OCI-LY1 (cell line): ENCODE measurements at regions not wholly inside any gene's neighbourhood (a gene's known extent, or its start where the extent isn't known, plus 50 kb on each side); places are given as distances from the start of the nearest gene placed in this dataset.

Experiments used
- H2AFZ ChIP-seq: fragments of 200-600 bp; sonication (generic), shearing (Covaris generic); 2 replicates; pipeline ENCODE4 v1.6.0; 2014; ENCODE audit warnings: antibody characterized with exemption, mild to moderate bottlenecking, low read length
- H3F3A ChIP-seq: fragments of 200-600 bp; sonication (generic), shearing (Covaris generic); 2 replicates; pipeline ENCODE4 v1.6.0; 2014; ENCODE audit warnings: mild to moderate bottlenecking, antibody characterized with exemption, low read length, moderate library complexity; ENCODE audit not compliant: insufficient read depth
- H3K27ac ChIP-seq: fragments of 200-600 bp; sonication (generic); 2 replicates; pipeline ENCODE4 v1.5.1; 2014; ENCODE audit warnings: low read length, mixed run types, mild to moderate bottlenecking, low read depth; ENCODE audit not compliant: poor library complexity, severe bottlenecking
- H3K27me3 ChIP-seq: fragments of 200-600 bp; sonication (generic); 2 replicates; pipeline ENCODE4 v1.6.0; 2014; ENCODE audit warnings: antibody characterized with exemption, mild to moderate bottlenecking, low read length, moderate library complexity; ENCODE audit not compliant: insufficient read depth
- H3K36me3 ChIP-seq: fragments of 200-600 bp; sonication (generic); 2 replicates; pipeline ENCODE4 v1.6.1; 2014; ENCODE audit warnings: mild to moderate bottlenecking, antibody characterized with exemption, low read length, moderate library complexity, mixed read lengths; ENCODE audit not compliant: insufficient read depth
- H3K4me1 ChIP-seq: fragments of 200-600 bp; sonication (generic); 2 replicates; pipeline ENCODE4 v1.5.1; 2014; ENCODE audit warnings: mild to moderate bottlenecking, low read length, moderate library complexity; ENCODE audit not compliant: insufficient read depth, severe bottlenecking
- H3K4me2 ChIP-seq: fragments of 200-600 bp; sonication (generic), shearing (Covaris generic); 2 replicates; pipeline ENCODE4 v1.6.1; 2014; ENCODE audit warnings: low read length
- H3K4me3 ChIP-seq: fragments of 200-600 bp; sonication (generic); 2 replicates; pipeline ENCODE4 v1.5.1; 2014; ENCODE audit warnings: low read length, low read depth, mild to moderate bottlenecking, mixed read lengths; ENCODE audit not compliant: poor library complexity, severe bottlenecking
- H3K79me2 ChIP-seq: fragments of 200-600 bp; shearing (Covaris generic); 2 replicates; pipeline ENCODE4 v1.6.1; 2016; ENCODE audit warnings: mixed run types, low read length, mixed read lengths; ENCODE audit not compliant: insufficient read depth
- H3K9ac ChIP-seq: fragments of 200-600 bp; sonication (generic), shearing (Covaris generic); 2 replicates; pipeline ENCODE4 v1.6.1; 2014; ENCODE audit warnings: mild to moderate bottlenecking, low read length, mixed read lengths
- H3K9me2 ChIP-seq: fragments of 200-600 bp; sonication (generic), shearing (Covaris generic); 2 replicates; pipeline ENCODE4 v1.6.1; 2014; ENCODE audit warnings: low read depth, mild to moderate bottlenecking, low read length, mixed read lengths
- H3K9me3 ChIP-seq: fragments of 200-600 bp; shearing (Covaris generic); 2 replicates; pipeline ENCODE4 v1.6.1; 2014; ENCODE audit warnings: low read length, mixed read lengths
- H4K20me1 ChIP-seq: fragments of 200-600 bp; sonication (generic), shearing (Covaris generic); 2 replicates; pipeline ENCODE4 v1.6.0; 2016; ENCODE audit warnings: mild to moderate bottlenecking, low read length; ENCODE audit not compliant: insufficient read depth
- CTCF ChIP-seq: fragments of 200-600 bp; sonication (generic), shearing (Covaris generic); IDR thresholded peaks from 2 replicates; pipeline ENCODE4 v1.5.1; 2017; ENCODE audit warnings: mild to moderate bottlenecking, antibody characterized with exemption, low read length, moderate library complexity, mixed read lengths
- EZH2 ChIP-seq: fragments of 200-600 bp; sonication (generic), shearing (Covaris generic); IDR thresholded peaks from 2 replicates; pipeline ENCODE4 v1.8.0; 2017; ENCODE audit warnings: borderline replicate concordance, mixed run types, mild to moderate bottlenecking, antibody characterized with exemption, low read length, moderate library complexity, mixed read lengths

- Histone ChIP-seq H3K27me3 (no peaks in the 10 kb centered on the region), H3K4me1 (no peaks in the 10 kb centered on the region)
- TF ChIP-seq CTCF: no peak
- TF ChIP-seq EZH2: no peak
Measured at GRCh38 chr1:96478228-96478627, 243.4 kb upstream of the PTBP2 start.

DNA sequence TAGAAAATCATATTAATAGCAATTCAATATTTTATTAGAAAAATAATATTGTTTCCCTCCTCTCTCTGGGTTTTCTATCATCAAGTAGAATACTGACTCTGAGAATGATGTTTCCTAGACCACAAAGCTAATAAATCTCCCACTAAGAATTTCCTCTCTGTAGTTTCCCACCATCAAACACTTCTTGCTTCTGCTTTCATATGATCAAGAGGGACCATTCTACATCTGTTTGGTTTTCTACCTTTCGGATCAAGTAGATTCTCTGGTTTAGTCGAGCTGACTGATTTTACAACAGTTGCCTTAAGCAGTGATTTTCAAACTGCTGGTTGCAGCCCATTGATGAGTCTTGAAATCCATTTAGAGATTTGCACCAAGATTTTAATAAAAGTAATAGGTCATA, 240.2 kb upstream of the PTBP2 start:
- no peaks in the 10 kb centered on the region for H3K79me2 ChIP-seq
- no peak overlapping the region for H2AFZ ChIP-seq
- no peaks in the 10 kb centered on the region for H3K36me3 ChIP-seq
- H3K4me1 ChIP-seq: no peaks in the 10 kb centered on the region
- H4K20me1 ChIP-seq: no peaks in the 10 kb centered on the region
- H3K27me3 ChIP-seq: no peaks in the 10 kb centered on the region
- no peaks in the 10 kb centered on the region for H3K9me2 ChIP-seq
- H3K27ac ChIP-seq: no peak overlapping the region
- H3K4me2 ChIP-seq: no peak overlapping the region
- no peak overlapping the region for H3K4me3 ChIP-seq
- TF ChIP-seq EZH2: no peak
- TF ChIP-seq CTCF: no peak
- no peaks in the 10 kb centered on the region for H3F3A ChIP-seq
- no peak overlapping the region for H3K9ac ChIP-seq
- H3K9me3 ChIP-seq: no peaks in the 10 kb centered on the region

More at GRCh38 chr1:96478228-96478627, 243.4 kb upstream of the PTBP2 start:
- Histone ChIP-seq H3K36me3 (no peaks in the 10 kb centered on the region), H3K4me2 (no peak overlapping the region), H3K79me2 (no peaks in the 10 kb centered on the region), H3K9me3 (no peaks in the 10 kb centered on the region), H2AFZ (no peak overlapping the region), H3K4me3 (no peak overlapping the region), H3K9ac (no peak overlapping the region), H3K9me2 (no peaks in the 10 kb centered on the region), H4K20me1 (no peaks in the 10 kb centered on the region), H3K27ac (no peak overlapping the region), H3F3A (no peaks in the 10 kb centered on the region)

DNA sequence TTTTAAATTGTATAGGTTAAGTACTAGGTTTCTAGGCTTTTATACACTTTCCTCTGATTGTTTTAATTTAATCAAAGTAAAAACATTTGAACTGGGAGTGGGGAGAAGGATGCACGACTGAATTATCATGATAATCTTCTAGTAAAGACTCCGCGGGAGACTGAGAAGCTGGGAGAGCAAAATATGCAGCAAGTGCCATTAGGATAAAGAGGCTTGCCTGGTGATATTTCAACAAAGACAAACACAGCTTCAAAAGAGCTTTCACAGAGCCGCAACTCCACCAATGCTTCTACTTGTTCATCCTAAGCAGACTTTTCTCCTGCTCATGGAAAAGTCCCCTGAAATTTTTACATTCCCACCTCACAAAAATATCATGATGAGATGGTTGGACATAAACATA, 239.0 kb upstream of the PTBP2 start:
- no peak for TF ChIP-seq EZH2
- TF ChIP-seq CTCF: no peak
- Histone ChIP-seq H3K9me2 (no peaks in the 10 kb centered on the region), H3K36me3 (no peaks in the 10 kb centered on the region), H3K9me3 (no peaks in the 10 kb centered on the region), H3F3A (no peaks in the 10 kb centered on the region), H3K4me3 (no peak overlapping the region), H3K79me2 (no peaks in the 10 kb centered on the region), H3K9ac (no peak overlapping the region), H3K27me3 (no peaks in the 10 kb centered on the region), H4K20me1 (no peaks in the 10 kb centered on the region), H3K4me2 (no peak overlapping the region), H2AFZ (no peak overlapping the region), H3K27ac (no peak overlapping the region), H3K4me1 (no peaks in the 10 kb centered on the region)
